ENCODE measurements at regions not wholly inside any gene's neighbourhood (a gene's known extent, or its start where the extent isn't known, plus 50 kb on each side); places are given as distances from the start of the nearest gene placed in this dataset.

DNA sequence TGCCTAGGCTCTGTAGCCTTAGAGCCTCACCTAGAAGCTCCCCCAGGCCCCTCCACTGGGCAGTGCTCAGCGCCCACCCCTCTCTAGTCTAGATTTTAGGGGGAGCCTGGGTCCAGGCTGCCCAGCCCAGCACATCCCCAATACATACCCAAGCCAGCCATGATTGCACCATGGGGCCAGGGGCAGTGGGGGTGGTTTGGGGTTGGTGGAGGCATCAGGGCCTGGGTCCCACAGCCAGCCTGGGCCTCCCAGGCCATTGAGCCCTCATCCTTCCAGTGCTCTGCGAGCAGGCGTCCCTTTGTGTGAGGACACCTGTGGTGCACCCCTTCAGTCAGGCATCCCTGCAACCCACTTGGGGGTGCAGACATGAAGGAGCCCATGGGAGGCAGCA is 76.9 kb upstream of the RET start:
- intact Hi-C loops (cut with micrococcal nuclease; ENCODE audit: unreplicated experiment) = no loop called here
- no peak overlapping the region for H3K9ac ChIP-seq (ENCODE audit: control insufficient read depth, insufficient read depth, low read length)
- ChIA-PET SMC1A (ENCODE audit: uncharacterized antibody, unreplicated experiment) (no interaction called here), POLR2A (no interaction called here), CTCF (no interaction called here), RAD21 (ENCODE audit: unreplicated experiment) (no interaction called here)
- FAIRE-seq (no peak), DNase-seq (ENCODE audit: low read depth, low spot score) (no peak), ATAC-seq (no peak)
- H3K27me3 ChIP-seq (replicated peaks in 1 of 2; ENCODE audit: control insufficient read depth in 2 of 2, insufficient read depth in 2 of 2, low read length in 1 of 2) = no peaks in the 10 kb centered on the region
- in situ Hi-C loops (cut with MboI) = loop anchor here (25.0 kb wide), 1 partner anchor 112 kb away; no protein-coding TSS in a partner anchor
- no peaks in the 10 kb centered on the region for H3K36me3 ChIP-seq (ENCODE audit: control insufficient read depth in 2 of 2, insufficient read depth in 2 of 2, low read length in 1 of 2)
- no peaks in the 10 kb centered on the region for H4K20me1 ChIP-seq (ENCODE audit: control insufficient read depth, insufficient read depth)
- H3K4me2 ChIP-seq (ENCODE audit: control insufficient read depth, insufficient read depth) = no peak overlapping the region
- WGBS (ENCODE audit: insufficient coverage, insufficient replicate concordance, low lambda C conversion rate, missing lambda C conversion rate) = 31% methylated on average over 3 of the region's 3 CpGs
- H3K9me3 ChIP-seq (replicated peaks; ENCODE audit: control insufficient read depth, insufficient read depth, low read length) = no peaks in the 10 kb centered on the region
- no peak overlapping the region for H2AFZ ChIP-seq (ENCODE audit: control insufficient read depth, low read depth, low read length)
- BruUV-seq (replicated peaks) = no TSS peak
- H3K27ac ChIP-seq (ENCODE audit: control insufficient read depth, insufficient read depth) = no peak overlapping the region
- H3K4me3 ChIP-seq = no peak overlapping the region
- H3K79me2 ChIP-seq (ENCODE audit: control insufficient read depth, insufficient read depth, low read length) = no peaks in the 10 kb centered on the region
- TF ChIP-seq, protein P1, sequence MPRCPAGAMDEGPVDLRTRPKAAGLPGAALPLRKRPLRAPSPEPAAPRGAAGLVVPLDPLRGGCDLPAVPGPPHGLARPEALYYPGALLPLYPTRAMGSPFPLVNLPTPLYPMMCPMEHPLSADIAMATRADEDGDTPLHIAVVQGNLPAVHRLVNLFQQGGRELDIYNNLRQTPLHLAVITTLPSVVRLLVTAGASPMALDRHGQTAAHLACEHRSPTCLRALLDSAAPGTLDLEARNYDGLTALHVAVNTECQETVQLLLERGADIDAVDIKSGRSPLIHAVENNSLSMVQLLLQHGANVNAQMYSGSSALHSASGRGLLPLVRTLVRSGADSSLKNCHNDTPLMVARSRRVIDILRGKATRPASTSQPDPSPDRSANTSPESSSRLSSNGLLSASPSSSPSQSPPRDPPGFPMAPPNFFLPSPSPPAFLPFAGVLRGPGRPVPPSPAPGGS (IDR thresholded peaks at IDR 0.05; ENCODE audit: borderline replicate concordance, insufficient read depth, low read depth, low read length, poor library complexity, severe bottlenecking) = no peak
- no peak for TF ChIP-seq YBX1 (IDR thresholded peaks at IDR 0.05)
- no peak for TF ChIP-seq NFYB (IDR thresholded peaks at IDR 0.05; ENCODE audit: insufficient read depth, low read depth, low read length)
- TF ChIP-seq, protein P2, sequence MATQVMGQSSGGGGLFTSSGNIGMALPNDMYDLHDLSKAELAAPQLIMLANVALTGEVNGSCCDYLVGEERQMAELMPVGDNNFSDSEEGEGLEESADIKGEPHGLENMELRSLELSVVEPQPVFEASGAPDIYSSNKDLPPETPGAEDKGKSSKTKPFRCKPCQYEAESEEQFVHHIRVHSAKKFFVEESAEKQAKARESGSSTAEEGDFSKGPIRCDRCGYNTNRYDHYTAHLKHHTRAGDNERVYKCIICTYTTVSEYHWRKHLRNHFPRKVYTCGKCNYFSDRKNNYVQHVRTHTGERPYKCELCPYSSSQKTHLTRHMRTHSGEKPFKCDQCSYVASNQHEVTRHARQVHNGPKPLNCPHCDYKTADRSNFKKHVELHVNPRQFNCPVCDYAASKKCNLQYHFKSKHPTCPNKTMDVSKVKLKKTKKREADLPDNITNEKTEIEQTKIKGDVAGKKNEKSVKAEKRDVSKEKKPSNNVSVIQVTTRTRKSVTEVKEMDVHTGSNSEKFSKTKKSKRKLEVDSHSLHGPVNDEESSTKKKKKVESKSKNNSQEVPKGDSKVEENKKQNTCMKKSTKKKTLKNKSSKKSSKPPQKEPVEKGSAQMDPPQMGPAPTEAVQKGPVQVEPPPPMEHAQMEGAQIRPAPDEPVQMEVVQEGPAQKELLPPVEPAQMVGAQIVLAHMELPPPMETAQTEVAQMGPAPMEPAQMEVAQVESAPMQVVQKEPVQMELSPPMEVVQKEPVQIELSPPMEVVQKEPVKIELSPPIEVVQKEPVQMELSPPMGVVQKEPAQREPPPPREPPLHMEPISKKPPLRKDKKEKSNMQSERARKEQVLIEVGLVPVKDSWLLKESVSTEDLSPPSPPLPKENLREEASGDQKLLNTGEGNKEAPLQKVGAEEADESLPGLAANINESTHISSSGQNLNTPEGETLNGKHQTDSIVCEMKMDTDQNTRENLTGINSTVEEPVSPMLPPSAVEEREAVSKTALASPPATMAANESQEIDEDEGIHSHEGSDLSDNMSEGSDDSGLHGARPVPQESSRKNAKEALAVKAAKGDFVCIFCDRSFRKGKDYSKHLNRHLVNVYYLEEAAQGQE (IDR thresholded peaks at IDR 0.05; ENCODE audit: low read depth, low read length) = no peak
- no peaks in the 10 kb centered on the region for H3K4me1 ChIP-seq (ENCODE audit: control insufficient read depth, insufficient read depth, low read length)

All from GM12878 (cell line).